HG03060 (cell line): ENCODE measurements at regions not wholly inside any gene's neighbourhood (a gene's known extent, or its start where the extent isn't known, plus 50 kb on each side); places are given as distances from the start of the nearest gene placed in this dataset.
"Not testable (repeated sequence)": the region's sequence is repeated elsewhere in the genome, so short reads cannot be mapped to it uniquely, and the experiment has no call there.

Experiments
- ATAC-seq: cut with Tn5 transposase; IDR thresholded peaks from one replicate; pipeline ENCODE4 v1.9.1; 2021; ENCODE audit warnings: low read depth, moderate number of reproducible peaks; ENCODE audit not compliant: unreplicated experiment

- ATAC-seq, result no peak
These were observed 491.9 kb upstream of the PROK2 start for GRCh38 chr3:72276806-72277205.

GRCh38 chr3:72275331-72275751 lies 490.4 kb upstream of the PROK2 start:
- no peak for ATAC-seq

- no peak for ATAC-seq
These were observed 489.8 kb upstream of the PROK2 start for GRCh38 chr3:72274493-72275330.

GRCh38 chr3:72273615-72274014 lies 488.7 kb upstream of the PROK2 start:
- no peak for ATAC-seq

GRCh38 chr3:72272356-72272755 lies 487.4 kb upstream of the PROK2 start:
- ATAC-seq, result no peak

GRCh38 chr3:72271923-72272322 lies 487.0 kb upstream of the PROK2 start:
- no peak for ATAC-seq

GRCh38 chr3:72271216-72271615 lies 486.3 kb upstream of the PROK2 start:
- ATAC-seq, result no peak

- ATAC-seq, result no peak
These were observed 485.8 kb upstream of the PROK2 start for GRCh38 chr3:72270730-72271129.

- ATAC-seq, result no peak
These were observed 485.2 kb upstream of the PROK2 start for GRCh38 chr3:72270072-72270681.

GRCh38 chr3:72269475-72269874 lies 484.5 kb upstream of the PROK2 start:
- no peak for ATAC-seq

GRCh38 chr3:72266921-72267524 lies 482.1 kb upstream of the PROK2 start:
- ATAC-seq, result not testable (repeated sequence)

- ATAC-seq, result peak; percentile 7
These were observed 481.0 kb upstream of the PROK2 start for GRCh38 chr3:72266016-72266370.

GRCh38 chr3:72265256-72266015 lies 480.5 kb upstream of the PROK2 start:
- ATAC-seq, result peak; percentile 39

GRCh38 chr3:72263223-72263990 lies 478.5 kb upstream of the PROK2 start:
- ATAC-seq, result no peak

- ATAC-seq, result no peak
These were observed 477.8 kb upstream of the PROK2 start for GRCh38 chr3:72262736-72263135.

GRCh38 chr3:72261566-72262564 lies 476.9 kb upstream of the PROK2 start:
- ATAC-seq, result no peak

- no peak for ATAC-seq
These were observed 475.6 kb upstream of the PROK2 start for GRCh38 chr3:72260588-72260910.

- ATAC-seq, result no peak
These were observed 475.0 kb upstream of the PROK2 start for GRCh38 chr3:72259755-72260587.
